Lung (tissue), 11 donors: ENCODE measurements at regions not wholly inside any gene's neighbourhood (a gene's known extent, or its start where the extent isn't known, plus 50 kb on each side); places are given as distances from the start of the nearest gene placed in this dataset.

Experiments used
- ATAC-seq: fragments of 200-7000 bp; cut with Tn5 transposase; one replicate; pipeline ENCODE4 v1.9.1; 2020; ENCODE audit warnings: moderate number of reproducible peaks; ENCODE audit not compliant: insufficient read depth, low FRiP score
- DNase-seq, 3 donors: peaks; one replicate each; pipeline ENCODE4 v3.0.0-alpha.2; 2013 to 2017
- H3K27ac ChIP-seq, 2 donors: one replicate each; pipeline ENCODE4 v1.5.1; 2013; ENCODE audit warnings: mild to moderate bottlenecking in 2 of 2, moderate library complexity in 2 of 2, control low read depth in 1 of 2, inconsistent platforms in 1 of 2, low read depth in 1 of 2, low read length in 1 of 2
- H3K27me3 ChIP-seq, 3 donors: one replicate each; pipeline ENCODE4 v1.5.1; 2013; ENCODE audit warnings: low read length in 2 of 3; ENCODE audit not compliant: control insufficient read depth in 3 of 3, insufficient read depth in 3 of 3
- H3K36me3 ChIP-seq, 4 donors: one replicate each; pipeline ENCODE4 v1.5.1; 2013; ENCODE audit warnings: low read length in 4 of 4, mild to moderate bottlenecking in 1 of 4, moderate library complexity in 1 of 4; ENCODE audit not compliant: control insufficient read depth in 4 of 4, insufficient read depth in 4 of 4
- H3K4me1 ChIP-seq, 5 donors: one replicate each; pipeline ENCODE4 v1.5.1; 2013; ENCODE audit warnings: low read length in 5 of 5, mild to moderate bottlenecking in 2 of 5, moderate library complexity in 1 of 5; ENCODE audit not compliant: control insufficient read depth in 5 of 5, insufficient read depth in 5 of 5
- H3K4me3 ChIP-seq: one replicate; pipeline ENCODE4 v1.5.1; 2013; ENCODE audit warnings: mild to moderate bottlenecking, control low read depth, moderate library complexity
- H3K9ac ChIP-seq, 2 donors: one replicate each; pipeline ENCODE4 v1.5.1; 2013; ENCODE audit warnings: low read length in 2 of 2, control low read depth in 1 of 2; ENCODE audit not compliant: insufficient read depth in 1 of 2
- H3K9me3 ChIP-seq, 4 donors: one replicate each; pipeline ENCODE4 v1.5.1; 2013; ENCODE audit warnings: low read length in 3 of 4, mild to moderate bottlenecking in 1 of 4, moderate library complexity in 1 of 4; ENCODE audit not compliant: control insufficient read depth in 4 of 4, insufficient read depth in 3 of 4
- CTCF ChIP-seq: IDR thresholded peaks from 2 replicates; pipeline ENCODE4 v1.5.1; 2012; ENCODE audit warnings: mild to moderate bottlenecking; ENCODE audit errors: control extremely low read depth, extremely low read depth
- WGBS, 2 donors: extraction: QIAGEN DNeasy Blood & Tissue Kit; methylation state at CpG; one replicate each; pipeline ENCODE4 v1.1.7; 2013; 5-methylcytosine and 5-hydroxymethylcytosine counted together
- donor health status: control.
- donor health status: control.
- donor health status: Bipolar disorder and iron deficiency.
- donor health status: healthy.
- donor health status: DM: yes; HTN: yes; CAD: no.

DNA sequence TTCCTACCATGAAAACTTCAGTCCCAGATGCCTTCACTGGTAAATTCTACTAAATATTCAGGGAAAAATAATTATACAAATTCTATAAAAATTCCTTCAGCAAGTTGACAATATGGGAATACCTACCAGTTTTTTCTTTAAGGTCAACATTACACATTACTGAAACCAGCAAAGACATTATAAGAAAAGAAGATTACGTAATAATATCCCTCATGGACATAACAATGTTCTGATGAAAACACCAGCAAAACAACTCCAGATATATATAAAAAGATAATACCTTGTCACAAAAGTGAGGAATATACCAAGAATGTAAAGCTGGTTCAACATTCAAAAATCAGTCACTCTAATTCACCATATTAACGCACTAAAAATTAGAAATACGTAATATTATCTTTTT lies 507.9 kb downstream of the DMRTA1 start:
- H3K27ac ChIP-seq: no peak overlapping the region
- no peak for DNase-seq
- no peak for ATAC-seq
- no peak for TF ChIP-seq CTCF
- H3K4me1 ChIP-seq: no peaks in the 10 kb centered on the region
- H3K4me3 ChIP-seq: no peak overlapping the region
- no peaks in the 10 kb centered on the region for H3K36me3 ChIP-seq
- no peaks in the 10 kb centered on the region for H3K9me3 ChIP-seq
- H3K9ac ChIP-seq: no peak overlapping the region
- no peaks in the 10 kb centered on the region for H3K27me3 ChIP-seq
- 92 to 99% methylated on average over 3 of the region's 3 CpGs for WGBS, 2 donors

- no peaks in the 10 kb centered on the region for H3K36me3 ChIP-seq
- H3K27ac ChIP-seq: no peak overlapping the region
- no peaks in the 10 kb centered on the region for H3K9me3 ChIP-seq
- DNase-seq (no peak), ATAC-seq (no peak)
- H3K27me3 ChIP-seq: no peaks in the 10 kb centered on the region
- 74 to 87% methylated on average over 5 of the region's 5 CpGs for WGBS, 2 donors
- no peak overlapping the region for H3K4me3 ChIP-seq
- no peak overlapping the region for H3K9ac ChIP-seq
- TF ChIP-seq CTCF: no peak
- no peaks in the 10 kb centered on the region for H3K4me1 ChIP-seq
Observed at GRCh38 chr9:22954964-22955363, 508.3 kb downstream of the DMRTA1 start.

- Histone ChIP-seq H3K4me1 (no peaks in the 10 kb centered on the region), H3K27me3 (no peaks in the 10 kb centered on the region), H3K36me3 (no peaks in the 10 kb centered on the region), H3K9me3 (no peaks in the 10 kb centered on the region), H3K4me3 (no peak overlapping the region), H3K27ac (no peak overlapping the region), H3K9ac (no peak overlapping the region)
- ATAC-seq (no peak), DNase-seq (no peak)
- TF ChIP-seq CTCF: no peak
Observed at GRCh38 chr9:22969350-22969979, 522.8 kb downstream of the DMRTA1 start.

GRCh38 chr9:22970434-22970975 lies 523.9 kb downstream of the DMRTA1 start:
- Histone ChIP-seq H3K9me3 (no peaks in the 10 kb centered on the region), H3K27ac (no peak overlapping the region), H3K4me1 (no peaks in the 10 kb centered on the region), H3K4me3 (no peak overlapping the region), H3K9ac (no peak overlapping the region), H3K27me3 (no peaks in the 10 kb centered on the region), H3K36me3 (no peaks in the 10 kb centered on the region)
- DNase-seq (no peak), ATAC-seq (no peak)
- WGBS, 2 donors: 85 to 86% methylated on average over 7 of the region's 7 CpGs
- no peak for TF ChIP-seq CTCF
